HCT116 (cell line): ENCODE measurements at regions not wholly inside any gene's neighbourhood (a gene's known extent, or its start where the extent isn't known, plus 50 kb on each side); places are given as distances from the start of the nearest gene placed in this dataset.

Experiments
- ATAC-seq: fragments of 200-7000 bp; cut with Tn5 transposase; 2 replicates; pipeline ENCODE4 v1.9.1; 2020; ENCODE audit warnings: mild to moderate bottlenecking, moderate library complexity
- BruUV-seq: library from RNA; stranded (reverse); fragments of 400-500 nt; replicated peaks from 2 replicates; lab custom pipeline; 2021; lab: Mats Ljungman, UMichigan
- CTCF ChIA-PET: fragments of 300-600 bp; sonication (Branson Sonifier 250); formaldehyde crosslinking; loops from one replicate; lab custom pipeline; 2021; ENCODE audit warnings: antibody characterized with exemption; lab: Charles Lee
- POLR2A ChIA-PET: fragments of 300-600, 350-600 bp; sonication (Branson Sonifier 250); formaldehyde crosslinking; loops from one replicate; lab custom pipeline; 2021; ENCODE audit warnings: antibody characterized with exemption; lab: Charles Lee
- RAD21 ChIA-PET, 2 experiments: fragments of 300-600 bp; sonication (Branson Sonifier 250); formaldehyde crosslinking; loops; one replicate each; lab custom pipeline; 2023; ENCODE audit warnings: low total read pairs in 2 of 2; ENCODE audit not compliant: uncharacterized antibody in 2 of 2, unreplicated experiment in 2 of 2, low non-redundant PET in 1 of 2; lab: Charles Lee
- DNase-seq: peaks from one replicate; pipeline ENCODE4 v3.0.0-alpha.2; 2010; ENCODE audit warnings: low read depth, low spot score
- H2AFZ ChIP-seq: fragments of 200-600 bp; shearing (Covaris generic), sonication (generic); 2 replicates; pipeline ENCODE4 v1.6.1; 2017; ENCODE audit warnings: low read depth, mixed run types, mixed read lengths, antibody characterized with exemption, low read length; ENCODE audit not compliant: poor library complexity, severe bottlenecking
- H3K27ac ChIP-seq: 2 replicates; pipeline ENCODE4 v1.5.1; 2012; ENCODE audit warnings: low read depth, low read length
- H3K27me3 ChIP-seq: fragments of 200-600 bp; sonication (generic); 2 replicates; pipeline ENCODE4 v1.6.1; 2016; ENCODE audit warnings: mixed run types, low read length, mixed read lengths; ENCODE audit not compliant: insufficient read depth
- H3K36me3 ChIP-seq, 2 experiments: fragments of 200-500 bp in 1 of 2; fragments of 200-600 bp in 1 of 2; sonication (Bioruptor generic) in 1 of 2; sonication (generic) in 1 of 2; 2 replicates each; pipeline versions ENCODE4 v1.5.1 to v1.6.1; 2014 to 2016; ENCODE audit warnings: low read length in 2 of 2, inconsistent platforms in 1 of 2, mixed read lengths in 1 of 2, mixed run types in 1 of 2; ENCODE audit not compliant: insufficient read depth in 2 of 2, control insufficient read depth in 1 of 2
- H3K4me1 ChIP-seq, 2 experiments: fragments of 200-600 bp in 1 of 2; sonication (generic) in 1 of 2; 2 replicates each; pipeline versions ENCODE4 v1.5.1 to v1.6.1; 2012 to 2017; ENCODE audit warnings: low read length in 2 of 2, inconsistent platforms in 1 of 2, mild to moderate bottlenecking in 1 of 2, mixed read lengths in 1 of 2, mixed run types in 1 of 2, moderate library complexity in 1 of 2; ENCODE audit not compliant: insufficient read depth in 2 of 2, control insufficient read depth in 1 of 2
- H3K4me2 ChIP-seq: fragments of 200-600 bp; sonication (generic); 2 replicates; pipeline ENCODE4 v1.6.1; 2017; ENCODE audit warnings: mixed run types, low read length, mixed read lengths
- H3K4me3 ChIP-seq, 2 experiments: fragments of 200-600 bp in 1 of 2; sonication (generic) in 1 of 2; replicated peaks in 1 of 2; 2 replicates each; pipeline ENCODE4 v1.5.1; 2011 to 2016; ENCODE audit warnings: low read length in 2 of 2, control low read depth in 1 of 2, low read depth in 1 of 2, mild to moderate bottlenecking in 1 of 2, mixed read lengths in 1 of 2, mixed run types in 1 of 2
- H3K79me2 ChIP-seq: fragments of 200-600 bp; sonication (generic); 2 replicates; pipeline ENCODE4 v1.6.1; 2017; ENCODE audit warnings: mild to moderate bottlenecking, mixed run types, low read length, moderate library complexity, mixed read lengths; ENCODE audit not compliant: insufficient read depth
- H3K9ac ChIP-seq: fragments of 200-600 bp; sonication (generic); 2 replicates; pipeline ENCODE4 v1.6.1; 2016; ENCODE audit warnings: low read length, mixed read lengths
- H3K9me2 ChIP-seq: fragments of 200-600 bp; sonication (generic), shearing (Covaris generic); 2 replicates; pipeline ENCODE4 v1.6.1; 2017; ENCODE audit warnings: mixed run types, mild to moderate bottlenecking, moderate library complexity; ENCODE audit not compliant: insufficient read depth
- H3K9me3 ChIP-seq, 2 experiments: fragments of 200-500 bp in 1 of 2; fragments of 200-600 bp in 1 of 2; sonication (Bioruptor generic) in 1 of 2; sonication (generic) in 1 of 2; 2 replicates each; pipeline ENCODE4 v1.6.1; 2014 to 2017; ENCODE audit warnings: low read length in 2 of 2, mixed read lengths in 2 of 2, inconsistent platforms in 1 of 2, low read depth in 1 of 2, mild to moderate bottlenecking in 1 of 2, mixed run types in 1 of 2, moderate library complexity in 1 of 2; ENCODE audit not compliant: control insufficient read depth in 1 of 2, insufficient read depth in 1 of 2
- H4K20me1 ChIP-seq: fragments of 200-600 bp; sonication (generic), shearing (Covaris generic); 2 replicates; pipeline ENCODE4 v1.6.1; 2017; ENCODE audit warnings: mixed run types, mild to moderate bottlenecking, moderate library complexity; ENCODE audit not compliant: insufficient read depth
- CBX3 ChIP-seq: IDR thresholded peaks from 2 replicates; pipeline ENCODE4 v1.6.1; 2012; ENCODE audit warnings: low read depth
- CEBPB ChIP-seq: IDR thresholded peaks from 2 replicates; pipeline ENCODE4 v1.6.1; 2012; ENCODE audit warnings: low read depth
- EGR1 ChIP-seq: IDR thresholded peaks from 2 replicates; pipeline ENCODE4 v1.6.1; 2012; ENCODE audit warnings: low read depth
- ELF1 ChIP-seq: IDR thresholded peaks from 2 replicates; pipeline ENCODE4 v1.6.1; 2012; ENCODE audit warnings: low read depth, borderline replicate concordance
- EZH2 ChIP-seq: fragments of 200-600 bp; sonication (generic); IDR thresholded peaks from 2 replicates; pipeline ENCODE4 v1.6.1; 2017; ENCODE audit warnings: antibody characterized with exemption, mixed run types
- EZH2phosphoT487 ChIP-seq: fragments of 200-600 bp; IDR thresholded peaks from 2 replicates; pipeline ENCODE4 v1.6.1; 2018; ENCODE audit warnings: antibody characterized with exemption, borderline replicate concordance
- JUND ChIP-seq: IDR thresholded peaks from 2 replicates; pipeline ENCODE4 v1.6.1; 2012
- POLR2A ChIP-seq: IDR thresholded peaks from 2 replicates; pipeline ENCODE4 v1.7.0; 2011; ENCODE audit warnings: borderline replicate concordance; ENCODE audit not compliant: insufficient read depth, insufficient read length; ENCODE audit errors: extremely low read depth
- POLR2AphosphoS5 ChIP-seq: IDR thresholded peaks from 2 replicates; pipeline ENCODE4 v1.6.1; 2011; ENCODE audit warnings: mild to moderate bottlenecking, low read depth, low read length, moderate library complexity
- SIN3A ChIP-seq: IDR thresholded peaks from 2 replicates; pipeline ENCODE4 v1.6.1; 2012; ENCODE audit warnings: low read depth
- SRF ChIP-seq: IDR thresholded peaks from 2 replicates; pipeline ENCODE4 v1.6.1; 2012; ENCODE audit warnings: low read depth
- TCF7L2 ChIP-seq: IDR thresholded peaks from 2 replicates; pipeline ENCODE4 v1.7.0; 2011; ENCODE audit warnings: borderline replicate concordance, inconsistent platforms; ENCODE audit not compliant: insufficient read depth, insufficient read length; ENCODE audit errors: extremely low read depth
- YY1 ChIP-seq: IDR thresholded peaks from 2 replicates; pipeline ENCODE4 v1.6.1; 2011; ENCODE audit warnings: low read length, low read depth, moderate library complexity, mild to moderate bottlenecking; ENCODE audit not compliant: insufficient replicate concordance; ENCODE audit errors: extremely low read depth
- ZFX ChIP-seq: fragments of 450-650 bp; IDR thresholded peaks from 2 replicates; pipeline ENCODE4 v1.6.1; 2017
- ZNF274 ChIP-seq: fragments of 200-500 bp; sonication (Bioruptor generic); IDR thresholded peaks from 2 replicates; pipeline ENCODE4 v1.6.1; 2014; ENCODE audit warnings: mild to moderate bottlenecking, low read depth, low read length, inconsistent platforms
- intact Hi-C: fragments of 100-400 bp; cut with micrococcal nuclease; formaldehyde crosslinking; loops from 2 replicates; pipeline ENCODE4 v1.10.0; 2022
- TF ChIP-seq, protein P1 (sequence below): IDR thresholded peaks from 2 replicates; pipeline ENCODE4 v1.6.1; 2012
- TF ChIP-seq, protein P2 (sequence below): IDR thresholded peaks from 2 replicates; pipeline ENCODE4 v1.6.1; 2012; ENCODE audit warnings: low read depth
- TF ChIP-seq, protein P3 (sequence below): IDR thresholded peaks from 2 replicates; pipeline ENCODE4 v1.6.1; 2012
- TF ChIP-seq, protein P4 (sequence below), 3 experiments: fragments of 200-600 bp in 1 of 3; sonication (generic) in 1 of 3; IDR thresholded peaks in 2 of 3; conservative IDR thresholded peaks in 1 of 3; 2 replicates each; pipeline ENCODE4 v1.5.1; 2012 to 2017; ENCODE audit warnings: low read depth in 2 of 3, low read length in 2 of 3, antibody characterized with exemption in 1 of 3, borderline replicate concordance in 1 of 3, control low read depth in 1 of 3, mild to moderate bottlenecking in 1 of 3, mixed read lengths in 1 of 3, mixed run types in 1 of 3, moderate library complexity in 1 of 3; ENCODE audit not compliant: insufficient read depth in 1 of 3

DNA sequence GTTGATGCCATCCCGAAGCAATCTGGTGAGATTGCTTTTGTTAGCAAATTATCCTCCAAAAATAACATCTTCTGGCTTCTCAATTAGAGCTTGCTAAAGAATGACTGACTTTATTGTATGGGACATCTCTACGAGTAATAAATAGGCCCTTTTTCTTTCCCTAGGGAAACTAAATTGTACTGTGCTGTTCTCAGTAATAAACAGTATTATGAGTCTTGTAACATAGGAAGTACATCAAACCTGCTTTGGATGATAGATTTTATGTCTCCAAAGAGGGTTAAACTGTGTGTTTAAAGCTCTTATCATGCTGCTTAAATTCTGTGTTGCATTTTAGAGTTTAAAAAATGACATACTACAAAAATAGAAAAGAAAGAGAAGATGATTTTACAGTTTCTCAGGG is 153.4 kb upstream of the THRB start:
- no peak overlapping the region for H3K4me3 ChIP-seq
- H3K9ac ChIP-seq = no peak overlapping the region
- intact Hi-C loops = no loop called here
- DNase-seq (no peak), ATAC-seq (no peak)
- H4K20me1 ChIP-seq = no peaks in the 10 kb centered on the region
- H2AFZ ChIP-seq = no peak overlapping the region
- no peak overlapping the region for H3K27ac ChIP-seq
- H3K79me2 ChIP-seq = no peaks in the 10 kb centered on the region
- BruUV-seq = no TSS peak
- ChIA-PET RAD21 (no interaction called here), POLR2A (no interaction called here), CTCF (interaction anchor here (1.5 kb wide), 1 partner anchor 32 kb away, joined by 4 read pairs; no protein-coding TSS in a partner anchor)
- H3K4me2 ChIP-seq = no peak overlapping the region
- TF ChIP-seq ZFX (no peak), POLR2AphosphoS5 (no peak), CBX3 (no peak), TCF7L2 (no peak), POLR2A (no peak), ZNF274 (no peak), YY1 (no peak), JUND (no peak), ELF1 (no peak), SRF (no peak), SIN3A (no peak), EZH2 (no peak), EZH2phosphoT487 (no peak), CEBPB (no peak), EGR1 (no peak)
- TF ChIP-seq, protein P1, sequence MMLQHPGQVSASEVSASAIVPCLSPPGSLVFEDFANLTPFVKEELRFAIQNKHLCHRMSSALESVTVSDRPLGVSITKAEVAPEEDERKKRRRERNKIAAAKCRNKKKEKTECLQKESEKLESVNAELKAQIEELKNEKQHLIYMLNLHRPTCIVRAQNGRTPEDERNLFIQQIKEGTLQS = no peak
- TF ChIP-seq, protein P2, sequence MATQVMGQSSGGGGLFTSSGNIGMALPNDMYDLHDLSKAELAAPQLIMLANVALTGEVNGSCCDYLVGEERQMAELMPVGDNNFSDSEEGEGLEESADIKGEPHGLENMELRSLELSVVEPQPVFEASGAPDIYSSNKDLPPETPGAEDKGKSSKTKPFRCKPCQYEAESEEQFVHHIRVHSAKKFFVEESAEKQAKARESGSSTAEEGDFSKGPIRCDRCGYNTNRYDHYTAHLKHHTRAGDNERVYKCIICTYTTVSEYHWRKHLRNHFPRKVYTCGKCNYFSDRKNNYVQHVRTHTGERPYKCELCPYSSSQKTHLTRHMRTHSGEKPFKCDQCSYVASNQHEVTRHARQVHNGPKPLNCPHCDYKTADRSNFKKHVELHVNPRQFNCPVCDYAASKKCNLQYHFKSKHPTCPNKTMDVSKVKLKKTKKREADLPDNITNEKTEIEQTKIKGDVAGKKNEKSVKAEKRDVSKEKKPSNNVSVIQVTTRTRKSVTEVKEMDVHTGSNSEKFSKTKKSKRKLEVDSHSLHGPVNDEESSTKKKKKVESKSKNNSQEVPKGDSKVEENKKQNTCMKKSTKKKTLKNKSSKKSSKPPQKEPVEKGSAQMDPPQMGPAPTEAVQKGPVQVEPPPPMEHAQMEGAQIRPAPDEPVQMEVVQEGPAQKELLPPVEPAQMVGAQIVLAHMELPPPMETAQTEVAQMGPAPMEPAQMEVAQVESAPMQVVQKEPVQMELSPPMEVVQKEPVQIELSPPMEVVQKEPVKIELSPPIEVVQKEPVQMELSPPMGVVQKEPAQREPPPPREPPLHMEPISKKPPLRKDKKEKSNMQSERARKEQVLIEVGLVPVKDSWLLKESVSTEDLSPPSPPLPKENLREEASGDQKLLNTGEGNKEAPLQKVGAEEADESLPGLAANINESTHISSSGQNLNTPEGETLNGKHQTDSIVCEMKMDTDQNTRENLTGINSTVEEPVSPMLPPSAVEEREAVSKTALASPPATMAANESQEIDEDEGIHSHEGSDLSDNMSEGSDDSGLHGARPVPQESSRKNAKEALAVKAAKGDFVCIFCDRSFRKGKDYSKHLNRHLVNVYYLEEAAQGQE = no peak
- TF ChIP-seq, protein P3, sequence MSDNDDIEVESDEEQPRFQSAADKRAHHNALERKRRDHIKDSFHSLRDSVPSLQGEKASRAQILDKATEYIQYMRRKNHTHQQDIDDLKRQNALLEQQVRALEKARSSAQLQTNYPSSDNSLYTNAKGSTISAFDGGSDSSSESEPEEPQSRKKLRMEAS = no peak
- TF ChIP-seq, protein P4, sequence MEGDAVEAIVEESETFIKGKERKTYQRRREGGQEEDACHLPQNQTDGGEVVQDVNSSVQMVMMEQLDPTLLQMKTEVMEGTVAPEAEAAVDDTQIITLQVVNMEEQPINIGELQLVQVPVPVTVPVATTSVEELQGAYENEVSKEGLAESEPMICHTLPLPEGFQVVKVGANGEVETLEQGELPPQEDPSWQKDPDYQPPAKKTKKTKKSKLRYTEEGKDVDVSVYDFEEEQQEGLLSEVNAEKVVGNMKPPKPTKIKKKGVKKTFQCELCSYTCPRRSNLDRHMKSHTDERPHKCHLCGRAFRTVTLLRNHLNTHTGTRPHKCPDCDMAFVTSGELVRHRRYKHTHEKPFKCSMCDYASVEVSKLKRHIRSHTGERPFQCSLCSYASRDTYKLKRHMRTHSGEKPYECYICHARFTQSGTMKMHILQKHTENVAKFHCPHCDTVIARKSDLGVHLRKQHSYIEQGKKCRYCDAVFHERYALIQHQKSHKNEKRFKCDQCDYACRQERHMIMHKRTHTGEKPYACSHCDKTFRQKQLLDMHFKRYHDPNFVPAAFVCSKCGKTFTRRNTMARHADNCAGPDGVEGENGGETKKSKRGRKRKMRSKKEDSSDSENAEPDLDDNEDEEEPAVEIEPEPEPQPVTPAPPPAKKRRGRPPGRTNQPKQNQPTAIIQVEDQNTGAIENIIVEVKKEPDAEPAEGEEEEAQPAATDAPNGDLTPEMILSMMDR (IDR thresholded peaks at IDR 0.05 in 2 of 3, conservative IDR thresholded peaks at IDR 0.05 in 1 of 3; ENCODE audit: borderline replicate concordance in 1 of 3, insufficient read depth in 1 of 3, low read depth in 2 of 3, low read length in 2 of 3) = no peak
- H3K9me3 ChIP-seq = no peaks in the 10 kb centered on the region
- H3K9me2 ChIP-seq = no peaks in the 10 kb centered on the region
- H3K27me3 ChIP-seq = no peaks in the 10 kb centered on the region
- H3K36me3 ChIP-seq = no peaks in the 10 kb centered on the region
- no peaks in the 10 kb centered on the region for H3K4me1 ChIP-seq
